Activated CD4-positive, alpha-beta memory T cell treated with anti-CD3 and anti-CD28 coated beads for 36 hours (primary cell): ENCODE measurements at regions not wholly inside any gene's neighbourhood (a gene's known extent, or its start where the extent isn't known, plus 50 kb on each side); places are given as distances from the start of the nearest gene placed in this dataset.

Experiments used
- CTCF ChIA-PET: fragments of 350-600 bp; sonication (Branson Sonifier 250); formaldehyde crosslinking; loops from one replicate; lab custom pipeline; 2021; ENCODE audit warnings: antibody characterized with exemption, inconsistent platforms; lab: Charles Lee
- POLR2A ChIA-PET: fragments of 350-600 bp; sonication (Branson Sonifier 250); formaldehyde crosslinking; loops from one replicate; lab custom pipeline; 2021; ENCODE audit warnings: antibody characterized with exemption; lab: Charles Lee
- DNase-seq: peaks from one replicate; pipeline ENCODE4 v3.0.0-alpha.2; 2020
- H3K27ac Mint-ChIP-seq: one replicate; pipeline ENCODE4 v1.8.0; 2021; ENCODE audit warnings: mixed read lengths
- H3K27me3 Mint-ChIP-seq: one replicate; pipeline ENCODE4 v1.8.0; 2021; ENCODE audit warnings: mixed read lengths
- H3K36me3 Mint-ChIP-seq: one replicate; pipeline ENCODE4 v1.8.0; 2021; ENCODE audit warnings: mixed read lengths
- H3K4me1 Mint-ChIP-seq: one replicate; pipeline ENCODE4 v1.8.0; 2021; ENCODE audit warnings: low read depth, mixed read lengths
- H3K4me3 Mint-ChIP-seq: one replicate; pipeline ENCODE4 v1.8.0; 2021; ENCODE audit warnings: mild to moderate bottlenecking, mixed read lengths
- H3K9me3 Mint-ChIP-seq: one replicate; pipeline ENCODE4 v1.8.0; 2021; ENCODE audit warnings: mixed read lengths
- intact Hi-C: fragments of 100-400 bp; cut with micrococcal nuclease; formaldehyde crosslinking; loops from one replicate; pipeline ENCODE4 v1.15.1; 2023

- H3K9me3 Mint-ChIP-seq = no peaks in the 10 kb centered on the region
- CTCF ChIA-PET = no interaction called here
- POLR2A ChIA-PET = no interaction called here
Observed at GRCh38 chr13:44013758-44014291, 134.1 kb downstream of the LACC1 start.

GRCh38 chr13:44014501-44014900 is 134.8 kb downstream of the LACC1 start:
- Mint-ChIP-seq H3K4me1 (no peaks in the 10 kb centered on the region), H3K27ac (no peak overlapping the region), H3K27me3 (peaks cover 2% of the 10 kb centered on the region), H3K36me3 (no peaks in the 10 kb centered on the region), H3K9me3 (no peaks in the 10 kb centered on the region), H3K4me3 (no peak overlapping the region)
- DNase-seq = no peak
- ChIA-PET CTCF (no interaction called here), POLR2A (no interaction called here)
- intact Hi-C loops = no loop called here

More at GRCh38 chr13:44013758-44014291, 134.1 kb downstream of the LACC1 start:
- DNase-seq = no peak
- Mint-ChIP-seq H3K27ac (no peak overlapping the region), H3K4me3 (no peak overlapping the region), H3K36me3 (no peaks in the 10 kb centered on the region), H3K4me1 (no peaks in the 10 kb centered on the region), H3K27me3 (peaks cover 2% of the 10 kb centered on the region)
- intact Hi-C loops = no loop called here

DNA sequence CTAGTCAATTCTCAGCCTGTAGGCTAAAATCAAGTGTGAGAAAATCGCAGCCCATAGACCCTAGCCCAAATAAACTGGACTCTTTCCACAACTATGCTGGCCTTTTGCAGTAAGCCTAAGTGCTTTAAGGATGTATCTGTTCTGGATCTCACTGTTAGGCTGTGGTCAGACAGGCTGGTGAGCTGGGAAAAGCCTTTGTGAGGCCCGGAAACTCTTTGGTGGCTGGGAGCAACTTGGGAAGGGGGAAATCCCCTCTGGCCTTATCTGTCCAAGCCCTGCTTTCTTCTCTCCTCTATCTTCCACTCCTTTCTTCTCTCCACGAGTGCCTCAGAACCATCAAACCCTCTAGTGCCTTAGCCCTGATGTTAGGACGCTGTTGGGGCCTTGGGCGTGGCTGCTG is 135.4 kb downstream of the LACC1 start:
- Mint-ChIP-seq H3K27ac (no peak overlapping the region), H3K9me3 (no peaks in the 10 kb centered on the region), H3K4me1 (no peaks in the 10 kb centered on the region), H3K36me3 (no peaks in the 10 kb centered on the region), H3K4me3 (no peak overlapping the region), H3K27me3 (peaks cover 2% of the 10 kb centered on the region)
- ChIA-PET POLR2A (no interaction called here), CTCF (no interaction called here)
- intact Hi-C loops = no loop called here
- DNase-seq = no peak

DNA sequence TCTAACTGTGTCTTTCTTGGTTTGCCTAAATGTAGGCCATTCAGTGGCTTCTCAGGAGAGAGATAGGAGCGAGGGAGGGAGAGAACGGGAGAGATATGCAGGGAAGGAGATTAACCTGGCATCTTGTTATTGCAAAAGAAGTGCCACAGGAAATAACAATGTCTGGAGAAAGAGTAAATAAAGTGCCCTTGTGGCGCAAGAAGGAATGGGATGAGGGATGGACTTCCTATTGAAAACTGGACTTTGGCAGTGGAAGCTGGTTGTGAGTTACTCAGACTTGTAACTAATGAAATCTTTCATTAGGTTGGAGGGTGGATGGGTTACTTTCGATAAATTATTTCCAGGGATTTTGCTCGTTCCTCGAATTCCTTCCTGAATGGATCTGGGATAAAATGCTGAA is 136.1 kb downstream of the LACC1 start:
- POLR2A ChIA-PET = no interaction called here
- DNase-seq = no peak
- CTCF ChIA-PET = no interaction called here
- Mint-ChIP-seq H3K4me1 (no peaks in the 10 kb centered on the region), H3K27me3 (peaks cover 2% of the 10 kb centered on the region), H3K27ac (no peak overlapping the region), H3K4me3 (no peak overlapping the region), H3K9me3 (no peaks in the 10 kb centered on the region), H3K36me3 (no peaks in the 10 kb centered on the region)
- intact Hi-C loops = no loop called here

GRCh38 chr13:44017756-44018309 is 138.1 kb downstream of the LACC1 start:
- CTCF ChIA-PET = no interaction called here
- no peak overlapping the region for H3K27ac Mint-ChIP-seq
- H3K27me3 Mint-ChIP-seq = peaks cover 2% of the 10 kb centered on the region
- no peaks in the 10 kb centered on the region for H3K36me3 Mint-ChIP-seq
- no peaks in the 10 kb centered on the region for H3K4me1 Mint-ChIP-seq
- POLR2A ChIA-PET = no interaction called here
- no peak overlapping the region for H3K4me3 Mint-ChIP-seq
- DNase-seq = no peak
- no peaks in the 10 kb centered on the region for H3K9me3 Mint-ChIP-seq
- intact Hi-C loops = no loop called here

DNA sequence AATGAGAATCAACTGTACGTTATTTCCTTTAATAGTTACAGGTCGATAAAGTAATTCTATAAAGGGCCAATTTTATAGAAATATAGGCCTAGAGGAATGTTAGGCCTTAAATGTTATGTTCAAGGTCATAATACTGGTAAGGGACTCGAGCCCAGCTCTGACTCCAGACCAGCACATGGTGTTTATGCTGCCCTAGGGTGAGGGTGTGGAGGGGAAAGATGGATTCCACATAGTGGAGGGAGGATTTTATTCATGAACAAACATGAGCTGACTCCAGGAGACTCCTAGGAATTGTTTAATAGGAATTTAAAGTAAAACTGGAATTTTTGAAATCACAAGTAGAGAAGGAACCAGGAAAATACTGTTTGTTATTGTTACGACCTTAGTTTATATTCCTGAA is 139.9 kb downstream of the LACC1 start:
- Mint-ChIP-seq H3K9me3 (no peaks in the 10 kb centered on the region), H3K27ac (no peak overlapping the region), H3K27me3 (peaks cover 2% of the 10 kb centered on the region), H3K4me3 (no peak overlapping the region), H3K4me1 (no peaks in the 10 kb centered on the region), H3K36me3 (no peaks in the 10 kb centered on the region)
- intact Hi-C loops = no loop called here
- ChIA-PET CTCF (interaction anchor here (1.6 kb wide), 1 partner anchor 112 kb away, joined by 4 read pairs; no protein-coding TSS in a partner anchor), POLR2A (no interaction called here)
- no peak for DNase-seq

GRCh38 chr13:44021422-44021821 is 141.7 kb downstream of the LACC1 start:
- no peak overlapping the region for H3K4me3 Mint-ChIP-seq
- no peak overlapping the region for H3K27ac Mint-ChIP-seq
- H3K27me3 Mint-ChIP-seq = peaks cover 2% of the 10 kb centered on the region
- H3K4me1 Mint-ChIP-seq = no peaks in the 10 kb centered on the region
- intact Hi-C loops = no loop called here
- CTCF ChIA-PET = interaction anchor here (1.6 kb wide), 1 partner anchor 114 kb away, joined by 4 read pairs; no protein-coding TSS in a partner anchor
- no peak for DNase-seq
- POLR2A ChIA-PET = no interaction called here
- H3K36me3 Mint-ChIP-seq = no peaks in the 10 kb centered on the region
- no peaks in the 10 kb centered on the region for H3K9me3 Mint-ChIP-seq

DNA sequence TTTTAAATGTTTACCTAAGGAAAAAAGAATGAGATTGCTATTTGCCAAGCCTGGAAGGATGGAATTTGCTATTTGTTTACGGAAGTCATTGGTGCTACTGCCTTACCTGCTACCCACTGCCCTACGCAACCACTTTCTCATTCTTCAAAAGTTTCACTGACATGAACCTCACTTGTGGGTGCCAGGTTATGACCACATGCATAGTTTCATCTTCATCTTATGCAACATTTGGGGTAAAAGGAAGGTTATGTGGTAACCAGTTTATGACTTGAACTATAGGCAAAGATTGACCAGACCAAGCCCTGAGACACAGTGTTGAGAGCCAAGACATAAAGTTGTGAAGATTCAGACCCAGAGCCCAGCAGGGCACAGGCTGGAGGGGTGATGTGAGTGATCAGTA is 142.5 kb downstream of the LACC1 start:
- Mint-ChIP-seq H3K4me1 (no peaks in the 10 kb centered on the region), H3K4me3 (no peak overlapping the region), H3K27ac (no peak overlapping the region), H3K27me3 (peaks cover 4% of the 10 kb centered on the region), H3K9me3 (no peaks in the 10 kb centered on the region), H3K36me3 (no peaks in the 10 kb centered on the region)
- no peak for DNase-seq
- ChIA-PET CTCF (no interaction called here), POLR2A (no interaction called here)
- intact Hi-C loops = no loop called here

- Mint-ChIP-seq H3K36me3 (no peaks in the 10 kb centered on the region), H3K27ac (no peak overlapping the region), H3K9me3 (no peaks in the 10 kb centered on the region), H3K4me3 (no peak overlapping the region), H3K4me1 (no peaks in the 10 kb centered on the region), H3K27me3 (peaks cover 2% of the 10 kb centered on the region)
- ChIA-PET CTCF (no interaction called here), POLR2A (no interaction called here)
- intact Hi-C loops = no loop called here
- DNase-seq = no peak
Observed at GRCh38 chr13:44024167-44024845, 144.6 kb downstream of the LACC1 start.

DNA sequence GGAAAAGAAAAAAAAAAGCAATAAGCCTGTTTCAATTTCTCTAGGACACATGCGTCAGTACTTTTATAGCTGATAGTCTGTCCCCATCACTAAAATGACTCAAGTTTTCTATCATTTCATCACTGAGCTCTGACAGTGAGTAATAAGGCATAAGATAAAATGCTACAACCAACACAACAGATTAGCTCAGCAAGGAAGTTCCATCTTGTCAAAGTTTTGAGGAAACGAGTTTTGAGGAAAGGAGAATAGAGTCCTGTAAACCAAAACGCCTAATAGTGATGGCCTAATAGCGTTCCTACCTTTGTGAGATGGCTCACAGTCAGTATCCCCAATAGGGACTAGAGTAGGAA is 145.1 kb downstream of the LACC1 start:
- DNase-seq = no peak
- no peaks in the 10 kb centered on the region for H3K4me1 Mint-ChIP-seq
- H3K27me3 Mint-ChIP-seq = peaks cover 2% of the 10 kb centered on the region
- POLR2A ChIA-PET = no interaction called here
- H3K9me3 Mint-ChIP-seq = no peaks in the 10 kb centered on the region
- H3K36me3 Mint-ChIP-seq = no peaks in the 10 kb centered on the region
- CTCF ChIA-PET = no interaction called here
- no peak overlapping the region for H3K27ac Mint-ChIP-seq
- intact Hi-C loops = no loop called here
- H3K4me3 Mint-ChIP-seq = no peak overlapping the region

DNA sequence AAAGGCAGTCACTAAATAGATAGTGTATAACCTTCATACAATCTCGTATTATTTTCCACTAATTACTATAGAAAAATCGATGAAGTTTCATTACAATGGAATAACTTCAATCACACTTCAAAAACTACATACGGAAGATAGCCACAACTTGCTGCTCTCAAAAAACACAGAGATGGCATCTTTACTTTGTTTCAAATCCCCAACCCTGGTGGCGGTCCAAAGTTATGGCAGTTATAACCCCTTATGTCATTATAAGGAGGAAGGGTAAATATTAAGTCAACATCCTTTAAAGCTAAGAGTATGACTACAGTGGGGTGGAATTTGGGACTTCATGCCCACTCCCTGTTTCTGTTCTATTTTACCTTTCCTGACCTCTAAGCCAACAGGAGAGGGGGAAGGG is 146.5 kb downstream of the LACC1 start:
- Mint-ChIP-seq H3K9me3 (no peaks in the 10 kb centered on the region), H3K27ac (no peak overlapping the region), H3K27me3 (peaks cover 2% of the 10 kb centered on the region), H3K4me1 (no peaks in the 10 kb centered on the region), H3K4me3 (no peak overlapping the region), H3K36me3 (no peaks in the 10 kb centered on the region)
- CTCF ChIA-PET = no interaction called here
- no peak for DNase-seq
- POLR2A ChIA-PET = no interaction called here
- intact Hi-C loops = no loop called here

DNA sequence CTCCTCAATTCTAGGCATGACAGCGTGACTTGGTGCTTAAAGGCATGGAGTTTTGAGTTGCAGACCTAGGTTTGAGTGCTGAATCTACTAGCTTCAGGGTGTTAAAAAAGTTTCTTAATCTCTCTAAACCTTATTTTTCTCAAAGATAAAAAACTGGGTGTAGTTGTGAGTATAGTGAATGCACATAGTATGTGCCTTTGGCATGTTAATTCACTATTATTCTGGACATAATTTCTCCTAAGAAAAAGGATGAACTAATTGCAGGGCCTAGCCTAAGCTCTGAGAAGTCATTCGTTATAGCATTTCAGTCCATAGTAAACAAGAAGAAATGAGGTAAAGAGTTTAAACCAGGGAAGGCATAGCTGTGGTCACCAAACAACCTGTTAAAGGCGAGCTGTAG is 149.0 kb downstream of the LACC1 start:
- H3K36me3 Mint-ChIP-seq = no peaks in the 10 kb centered on the region
- H3K27ac Mint-ChIP-seq = no peak overlapping the region
- no peaks in the 10 kb centered on the region for H3K4me1 Mint-ChIP-seq
- no peak overlapping the region for H3K4me3 Mint-ChIP-seq
- ChIA-PET POLR2A (no interaction called here), CTCF (interaction anchor here (0.6 kb wide), 1 partner anchor 41 kb away, joined by 3 read pairs; no protein-coding TSS in a partner anchor)
- intact Hi-C loops = no loop called here
- H3K9me3 Mint-ChIP-seq = no peaks in the 10 kb centered on the region
- peaks cover 5% of the 10 kb centered on the region for H3K27me3 Mint-ChIP-seq
- no peak for DNase-seq

DNA sequence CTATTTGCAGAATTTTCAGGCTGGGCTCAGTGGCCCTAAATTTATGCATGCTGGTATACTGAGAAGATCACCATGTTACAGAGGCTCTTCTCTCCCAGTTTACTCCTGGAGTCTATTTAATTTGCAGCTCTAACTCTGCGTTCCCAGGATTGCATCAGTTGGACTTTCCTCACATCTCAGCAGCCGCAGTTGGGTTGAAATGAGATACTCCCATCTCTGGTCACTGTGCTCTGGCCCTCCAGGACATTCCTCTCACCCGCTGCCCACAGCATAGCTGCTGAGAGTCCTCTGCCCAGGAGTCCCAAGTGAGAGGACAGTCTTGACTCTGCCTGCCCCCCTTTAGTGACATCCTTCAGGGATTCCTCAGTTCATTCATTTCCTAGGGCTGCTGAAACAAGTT is 150.9 kb downstream of the LACC1 start:
- H3K4me1 Mint-ChIP-seq = no peaks in the 10 kb centered on the region
- POLR2A ChIA-PET = no interaction called here
- no peak for DNase-seq
- no peak overlapping the region for H3K4me3 Mint-ChIP-seq
- intact Hi-C loops = no loop called here
- H3K27ac Mint-ChIP-seq = no peak overlapping the region
- peaks cover 9% of the 10 kb centered on the region for H3K27me3 Mint-ChIP-seq
- CTCF ChIA-PET = no interaction called here
- no peaks in the 10 kb centered on the region for H3K9me3 Mint-ChIP-seq
- no peaks in the 10 kb centered on the region for H3K36me3 Mint-ChIP-seq
